Activated naive CD8-positive, alpha-beta T cell treated with anti-CD3 and anti-CD28 coated beads, Interleukin-2, amount 10 ng/mL, durations not matched to agents 7 days and 5 days (primary cell): ENCODE measurements at regions not wholly inside any gene's neighbourhood (a gene's known extent, or its start where the extent isn't known, plus 50 kb on each side); places are given as distances from the start of the nearest gene placed in this dataset.

Experiments used
- ATAC-seq: fragments of 150-1000 bp; cut with Tn5 transposase; one replicate; pipeline ENCODE4 v1.10.0; 2021; ENCODE audit warnings: low read depth, moderate library complexity
- POLR2A ChIA-PET: fragments of 350-600 bp; sonication (Branson Sonifier 250); formaldehyde crosslinking; loops from one replicate; lab custom pipeline; 2021; ENCODE audit warnings: antibody characterized with exemption; lab: Charles Lee
- DNase-seq: peaks from one replicate; pipeline ENCODE4 v3.0.0; 2021
- H3K27ac Mint-ChIP-seq: one replicate; pipeline ENCODE4 v1.8.0; 2022; ENCODE audit warnings: mild to moderate bottlenecking, mixed read lengths
- H3K27me3 Mint-ChIP-seq: one replicate; pipeline ENCODE4 v1.8.0; 2022; ENCODE audit warnings: mild to moderate bottlenecking, moderate library complexity, mixed read lengths
- H3K36me3 Mint-ChIP-seq: one replicate; pipeline ENCODE4 v1.8.0; 2021; ENCODE audit warnings: mild to moderate bottlenecking, mixed read lengths
- H3K4me1 Mint-ChIP-seq: one replicate; pipeline ENCODE4 v1.8.0; 2021; ENCODE audit warnings: mixed read lengths
- H3K4me3 Mint-ChIP-seq: one replicate; pipeline ENCODE4 v1.8.0; 2022; ENCODE audit warnings: mild to moderate bottlenecking, moderate library complexity, mixed read lengths
- H3K9me3 Mint-ChIP-seq: one replicate; pipeline ENCODE4 v1.8.0; 2021; ENCODE audit warnings: mixed read lengths

GRCh38 chr9:90343366-90343765 is 299.3 kb downstream of the DIRAS2 start:
- no peak for ATAC-seq
- POLR2A ChIA-PET: no interaction called here
- no peak for DNase-seq
- no peak overlapping the region for H3K27ac Mint-ChIP-seq
- H3K9me3 Mint-ChIP-seq: no peaks in the 10 kb centered on the region
- H3K4me1 Mint-ChIP-seq: no peaks in the 10 kb centered on the region
- H3K27me3 Mint-ChIP-seq: peaks cover 15% of the 10 kb centered on the region
- no peaks in the 10 kb centered on the region for H3K36me3 Mint-ChIP-seq
- H3K4me3 Mint-ChIP-seq: no peak overlapping the region

- Mint-ChIP-seq H3K4me3 (no peak overlapping the region), H3K36me3 (no peaks in the 10 kb centered on the region), H3K9me3 (no peaks in the 10 kb centered on the region), H3K27ac (no peak overlapping the region), H3K27me3 (peaks cover 16% of the 10 kb centered on the region), H3K4me1 (no peaks in the 10 kb centered on the region)
- DNase-seq (no peak), ATAC-seq (no peak)
- POLR2A ChIA-PET: no interaction called here
Observed at GRCh38 chr9:90343991-90344390, 298.6 kb downstream of the DIRAS2 start.

- H3K27ac Mint-ChIP-seq: no peak overlapping the region
- no peaks in the 10 kb centered on the region for H3K9me3 Mint-ChIP-seq
- no peaks in the 10 kb centered on the region for H3K36me3 Mint-ChIP-seq
- H3K27me3 Mint-ChIP-seq: peaks cover 17% of the 10 kb centered on the region
- H3K4me1 Mint-ChIP-seq: no peaks in the 10 kb centered on the region
- no peak for DNase-seq
- no peak for ATAC-seq
- no peak overlapping the region for H3K4me3 Mint-ChIP-seq
- POLR2A ChIA-PET: no interaction called here
Observed at GRCh38 chr9:90365666-90366065, 277.0 kb downstream of the DIRAS2 start.

GRCh38 chr9:90368241-90368640 is 274.4 kb downstream of the DIRAS2 start:
- Mint-ChIP-seq H3K4me1 (no peaks in the 10 kb centered on the region), H3K27ac (no peak overlapping the region), H3K4me3 (no peak overlapping the region), H3K36me3 (no peaks in the 10 kb centered on the region), H3K9me3 (no peaks in the 10 kb centered on the region), H3K27me3 (peaks cover 13% of the 10 kb centered on the region)
- ATAC-seq (no peak), DNase-seq (no peak)
- POLR2A ChIA-PET: no interaction called here

GRCh38 chr9:90368928-90369327 is 273.7 kb downstream of the DIRAS2 start:
- H3K27me3 Mint-ChIP-seq: peaks cover 13% of the 10 kb centered on the region
- no peaks in the 10 kb centered on the region for H3K36me3 Mint-ChIP-seq
- DNase-seq: no peak
- no peak overlapping the region for H3K4me3 Mint-ChIP-seq
- H3K4me1 Mint-ChIP-seq: no peaks in the 10 kb centered on the region
- POLR2A ChIA-PET: no interaction called here
- no peak overlapping the region for H3K27ac Mint-ChIP-seq
- no peak for ATAC-seq
- H3K9me3 Mint-ChIP-seq: no peaks in the 10 kb centered on the region

GRCh38 chr9:90379771-90380170 is 262.9 kb downstream of the DIRAS2 start:
- DNase-seq: no peak
- Mint-ChIP-seq H3K9me3 (no peaks in the 10 kb centered on the region), H3K36me3 (no peaks in the 10 kb centered on the region), H3K4me3 (no peak overlapping the region), H3K27ac (no peak overlapping the region), H3K4me1 (no peaks in the 10 kb centered on the region), H3K27me3 (peaks cover 4% of the 10 kb centered on the region)
- POLR2A ChIA-PET: no interaction called here
- no peak for ATAC-seq

- Mint-ChIP-seq H3K4me3 (no peak overlapping the region), H3K27ac (no peak overlapping the region), H3K27me3 (peaks cover 6% of the 10 kb centered on the region), H3K4me1 (no peaks in the 10 kb centered on the region), H3K9me3 (no peaks in the 10 kb centered on the region), H3K36me3 (no peaks in the 10 kb centered on the region)
- ATAC-seq: no peak
- no peak for DNase-seq
- POLR2A ChIA-PET: no interaction called here
Observed at GRCh38 chr9:90385146-90385545, 257.5 kb downstream of the DIRAS2 start.

- ATAC-seq (no peak), DNase-seq (no peak)
- Mint-ChIP-seq H3K36me3 (no peaks in the 10 kb centered on the region), H3K27me3 (peaks cover 8% of the 10 kb centered on the region), H3K9me3 (no peaks in the 10 kb centered on the region), H3K27ac (no peak overlapping the region), H3K4me1 (no peaks in the 10 kb centered on the region), H3K4me3 (no peak overlapping the region)
- POLR2A ChIA-PET: no interaction called here
Observed at GRCh38 chr9:90393365-90394152, 249.1 kb downstream of the DIRAS2 start.

- no peak overlapping the region for H3K27ac Mint-ChIP-seq
- no peaks in the 10 kb centered on the region for H3K36me3 Mint-ChIP-seq
- ATAC-seq: no peak
- POLR2A ChIA-PET: no interaction called here
- H3K4me1 Mint-ChIP-seq: no peaks in the 10 kb centered on the region
- H3K27me3 Mint-ChIP-seq: peaks cover 6% of the 10 kb centered on the region
- no peak overlapping the region for H3K4me3 Mint-ChIP-seq
- DNase-seq: no peak
- no peaks in the 10 kb centered on the region for H3K9me3 Mint-ChIP-seq
Observed at GRCh38 chr9:90394871-90395270, 247.8 kb downstream of the DIRAS2 start.

GRCh38 chr9:90400091-90400490 is 242.5 kb downstream of the DIRAS2 start:
- ATAC-seq: no peak
- no peaks in the 10 kb centered on the region for H3K4me1 Mint-ChIP-seq
- no peak overlapping the region for H3K4me3 Mint-ChIP-seq
- no peak for DNase-seq
- peaks cover 2% of the 10 kb centered on the region for H3K27me3 Mint-ChIP-seq
- POLR2A ChIA-PET: no interaction called here
- H3K9me3 Mint-ChIP-seq: no peaks in the 10 kb centered on the region
- no peak overlapping the region for H3K27ac Mint-ChIP-seq
- no peaks in the 10 kb centered on the region for H3K36me3 Mint-ChIP-seq

- Mint-ChIP-seq H3K27me3 (peaks cover 7% of the 10 kb centered on the region), H3K9me3 (no peaks in the 10 kb centered on the region), H3K4me1 (no peaks in the 10 kb centered on the region), H3K36me3 (no peaks in the 10 kb centered on the region), H3K27ac (no peak overlapping the region), H3K4me3 (no peak overlapping the region)
- POLR2A ChIA-PET: no interaction called here
- no peak for ATAC-seq
- no peak for DNase-seq
Observed at GRCh38 chr9:90408659-90409058, 234.0 kb downstream of the DIRAS2 start.

- DNase-seq (no peak), ATAC-seq (no peak)
- H3K27me3 Mint-ChIP-seq: no peaks in the 10 kb centered on the region
- H3K27ac Mint-ChIP-seq: no peak overlapping the region
- no peaks in the 10 kb centered on the region for H3K36me3 Mint-ChIP-seq
- no peaks in the 10 kb centered on the region for H3K9me3 Mint-ChIP-seq
- H3K4me1 Mint-ChIP-seq: no peaks in the 10 kb centered on the region
- no peak overlapping the region for H3K4me3 Mint-ChIP-seq
- POLR2A ChIA-PET: no interaction called here
Observed at GRCh38 chr9:90419221-90419851, 223.3 kb downstream of the DIRAS2 start.

GRCh38 chr9:90420211-90420610 is 222.4 kb downstream of the DIRAS2 start:
- Mint-ChIP-seq H3K27me3 (no peaks in the 10 kb centered on the region), H3K36me3 (no peaks in the 10 kb centered on the region), H3K27ac (no peak overlapping the region), H3K9me3 (no peaks in the 10 kb centered on the region), H3K4me1 (peaks cover 2% of the 10 kb centered on the region), H3K4me3 (no peak overlapping the region)
- DNase-seq (no peak), ATAC-seq (no peak)
- POLR2A ChIA-PET: no interaction called here

- POLR2A ChIA-PET: no interaction called here
- no peak for DNase-seq
- ATAC-seq: no peak
- Mint-ChIP-seq H3K27me3 (no peaks in the 10 kb centered on the region), H3K4me1 (peaks cover 2% of the 10 kb centered on the region), H3K9me3 (no peaks in the 10 kb centered on the region), H3K27ac (no peak overlapping the region), H3K4me3 (no peak overlapping the region), H3K36me3 (no peaks in the 10 kb centered on the region)
Observed at GRCh38 chr9:90420768-90421513, 221.7 kb downstream of the DIRAS2 start.
